GM21447 (cell line): ENCODE measurements at regions not wholly inside any gene's neighbourhood (a gene's known extent, or its start where the extent isn't known, plus 50 kb on each side); places are given as distances from the start of the nearest gene placed in this dataset.
"Not testable (repeated sequence)": the region's sequence is repeated elsewhere in the genome, so short reads cannot be mapped to it uniquely, and the experiment has no call there.

Source experiments
- ATAC-seq: cut with Tn5 transposase; IDR thresholded peaks from one replicate; pipeline ENCODE4 v1.9.1; 2021; ENCODE audit not compliant: unreplicated experiment

GRCh38 chr3:66922058-66922457 lies 76.0 kb upstream of the KBTBD8 start:
- no peak for ATAC-seq

- no peak for ATAC-seq
These were observed 74.1 kb upstream of the KBTBD8 start for GRCh38 chr3:66923969-66924368.

- no peak for ATAC-seq
These were observed 69.9 kb upstream of the KBTBD8 start for GRCh38 chr3:66928252-66928651.

- ATAC-seq, result no peak
These were observed 66.8 kb upstream of the KBTBD8 start for GRCh38 chr3:66931291-66931690.

GRCh38 chr3:66931699-66932098 lies 66.4 kb upstream of the KBTBD8 start:
- no peak for ATAC-seq

- no peak for ATAC-seq
These were observed 64.9 kb upstream of the KBTBD8 start for GRCh38 chr3:66933233-66933632.

- ATAC-seq, result no peak
These were observed 64.1 kb upstream of the KBTBD8 start for GRCh38 chr3:66934041-66934440.

- ATAC-seq, result no peak
These were observed 63.4 kb upstream of the KBTBD8 start for GRCh38 chr3:66934725-66935124.

- ATAC-seq, result not testable (repeated sequence)
These were observed 61.1 kb upstream of the KBTBD8 start for GRCh38 chr3:66937041-66937440.

- peak; percentile 69 for ATAC-seq
These were observed 59.7 kb upstream of the KBTBD8 start for GRCh38 chr3:66938338-66938963.

GRCh38 chr3:66948041-66948440 lies 50.1 kb upstream of the KBTBD8 start:
- ATAC-seq, result no peak
